NCI-H748 treated with DMSO at 0.1 percent for 48 hours (cell line): ENCODE measurements at regions not wholly inside any gene's neighbourhood (a gene's known extent, or its start where the extent isn't known, plus 50 kb on each side); places are given as distances from the start of the nearest gene placed in this dataset.

ENCODE experiments used
- DNase-seq: peaks from one replicate; lab custom pipeline; 2025; lab: John Stamatoyannopoulos, UW

GRCh38 chr18:78883501-78883900 is 96.1 kb upstream of the SALL3 start:
- DNase-seq = no peak

GRCh38 chr18:78884502-78884901 is 95.1 kb upstream of the SALL3 start:
- no peak for DNase-seq

- DNase-seq = no peak
These were observed 90.4 kb upstream of the SALL3 start for GRCh38 chr18:78889250-78889649.

- DNase-seq = no peak
These were observed 89.2 kb upstream of the SALL3 start for GRCh38 chr18:78890388-78890787.

GRCh38 chr18:78891185-78891762 is 88.3 kb upstream of the SALL3 start:
- peak; percentile 73 for DNase-seq

GRCh38 chr18:78892177-78892576 is 87.4 kb upstream of the SALL3 start:
- no peak for DNase-seq

- DNase-seq = no peak
These were observed 86.9 kb upstream of the SALL3 start for GRCh38 chr18:78892721-78893120.

GRCh38 chr18:78893281-78894032 is 86.2 kb upstream of the SALL3 start:
- DNase-seq = peak; percentile 86

GRCh38 chr18:78894033-78894305 is 85.6 kb upstream of the SALL3 start:
- DNase-seq = no peak

- DNase-seq = no peak
These were observed 84.2 kb upstream of the SALL3 start for GRCh38 chr18:78895207-78896001.

- DNase-seq = no peak
These were observed 83.3 kb upstream of the SALL3 start for GRCh38 chr18:78896111-78896905.

- no peak for DNase-seq
These were observed 81.6 kb upstream of the SALL3 start for GRCh38 chr18:78898066-78898465.

- DNase-seq = no peak
These were observed 81.0 kb upstream of the SALL3 start for GRCh38 chr18:78898635-78899034.

- no peak for DNase-seq
These were observed 80.4 kb upstream of the SALL3 start for GRCh38 chr18:78899241-78899640.

GRCh38 chr18:78900938-78901909 is 78.4 kb upstream of the SALL3 start:
- DNase-seq = no peak

- no peak for DNase-seq
These were observed 77.5 kb upstream of the SALL3 start for GRCh38 chr18:78901923-78902794.

GRCh38 chr18:78902795-78903435 is 76.7 kb upstream of the SALL3 start:
- no peak for DNase-seq

GRCh38 chr18:78903436-78904178 is 76.0 kb upstream of the SALL3 start:
- no peak for DNase-seq

- DNase-seq = no peak
These were observed 75.5 kb upstream of the SALL3 start for GRCh38 chr18:78904179-78904531.
